SU-DHL-6 (cell line): ENCODE measurements at regions not wholly inside any gene's neighbourhood (a gene's known extent, or its start where the extent isn't known, plus 50 kb on each side); places are given as distances from the start of the nearest gene placed in this dataset.

ENCODE experiments used
- H2AFZ ChIP-seq: fragments of 200-600 bp; sonication (generic); 2 replicates; pipeline ENCODE4 v1.6.1; 2014; ENCODE audit warnings: low read depth, mild to moderate bottlenecking, moderate library complexity, mixed read lengths, antibody characterized with exemption, low read length; ENCODE audit not compliant: severe bottlenecking
- H3F3A ChIP-seq: fragments of 200-600 bp; shearing (Covaris generic); 2 replicates; pipeline ENCODE4 v1.6.0; 2016; ENCODE audit warnings: antibody characterized with exemption, mild to moderate bottlenecking; ENCODE audit not compliant: insufficient read depth
- H3K27ac ChIP-seq: fragments of 200-600 bp; sonication (generic); 2 replicates; pipeline ENCODE4 v1.5.1; 2016; ENCODE audit warnings: low read depth, mild to moderate bottlenecking, low read length, moderate library complexity, mixed read lengths
- H3K27me3 ChIP-seq: fragments of 200-600 bp; sonication (generic), shearing (Covaris generic); 2 replicates; pipeline ENCODE4 v1.6.0; 2014; ENCODE audit warnings: mild to moderate bottlenecking, low read length
- H3K36me3 ChIP-seq: fragments of 200-600 bp; sonication (generic); 2 replicates; pipeline ENCODE4 v1.6.1; 2014; ENCODE audit warnings: mild to moderate bottlenecking, low read length, mixed read lengths
- H3K4me2 ChIP-seq: fragments of 300-600, 200-600 bp; shearing (Covaris generic), sonication (generic); 2 replicates; pipeline ENCODE4 v1.6.0; 2014; ENCODE audit warnings: low read length, low read depth, mild to moderate bottlenecking; ENCODE audit not compliant: poor library complexity, severe bottlenecking
- H3K4me3 ChIP-seq: fragments of 200-600 bp; sonication (generic); 2 replicates; pipeline ENCODE4 v1.5.1; 2014; ENCODE audit warnings: antibody characterized with exemption, low read length, mild to moderate bottlenecking, mixed read lengths; ENCODE audit not compliant: insufficient read depth, poor library complexity, severe bottlenecking
- H3K79me2 ChIP-seq: fragments of 200-600 bp; sonication (generic); 2 replicates; pipeline ENCODE4 v1.6.1; 2014; ENCODE audit warnings: mild to moderate bottlenecking, low read length, moderate library complexity; ENCODE audit not compliant: insufficient read depth
- H3K9ac ChIP-seq: fragments of 200-600 bp; sonication (generic); 2 replicates; pipeline ENCODE4 v1.7.0; 2014; ENCODE audit warnings: mild to moderate bottlenecking, low read length
- H3K9me2 ChIP-seq: fragments of 200-600 bp; sonication (generic); replicated peaks from 2 replicates; pipeline ENCODE4 v1.6.1; 2014; ENCODE audit warnings: low read length; ENCODE audit not compliant: insufficient read depth
- H3K9me3 ChIP-seq: fragments of 200-600 bp; sonication (generic); 2 replicates; pipeline ENCODE4 v1.6.1; 2014; ENCODE audit warnings: low read length, mixed read lengths; ENCODE audit not compliant: insufficient read depth
- H4K20me1 ChIP-seq: fragments of 200-600 bp; sonication (generic); 2 replicates; pipeline ENCODE4 v1.6.1; 2014; ENCODE audit warnings: low read depth, mild to moderate bottlenecking, antibody characterized with exemption, low read length, moderate library complexity, mixed read lengths
- EZH2phosphoT487 ChIP-seq: fragments of 200-600 bp; sonication (generic), shearing (Covaris generic); conservative IDR thresholded peaks from 2 replicates; pipeline ENCODE4 v1.6.1; 2018; ENCODE audit warnings: mild to moderate bottlenecking, antibody characterized with exemption, low read length, moderate library complexity, mixed read lengths
- TF ChIP-seq, protein P1 (sequence below): fragments of 200-600 bp; sonication (generic); IDR thresholded peaks from one replicate; pipeline ENCODE4 v1.5.1; 2017; ENCODE audit warnings: antibody characterized with exemption, mild to moderate bottlenecking, low read length, moderate library complexity; ENCODE audit not compliant: insufficient read depth, poor library complexity, severe bottlenecking

GRCh38 chr11:13145461-13145860 is 132.1 kb upstream of the BMAL1 start:
- H3F3A ChIP-seq, result no peaks in the 10 kb centered on the region
- H3K36me3 ChIP-seq, result no peaks in the 10 kb centered on the region
- H2AFZ ChIP-seq, result no peak overlapping the region
- no peak overlapping the region for H3K9ac ChIP-seq
- no peaks in the 10 kb centered on the region for H3K27me3 ChIP-seq
- H3K9me2 ChIP-seq, result no peaks in the 10 kb centered on the region
- H3K79me2 ChIP-seq, result no peaks in the 10 kb centered on the region
- H3K27ac ChIP-seq, result no peak overlapping the region
- H3K9me3 ChIP-seq, result no peaks in the 10 kb centered on the region
- no peak overlapping the region for H3K4me3 ChIP-seq
- no peak overlapping the region for H3K4me2 ChIP-seq
- no peaks in the 10 kb centered on the region for H4K20me1 ChIP-seq
- TF ChIP-seq EZH2phosphoT487, result no peak
- TF ChIP-seq, protein P1, sequence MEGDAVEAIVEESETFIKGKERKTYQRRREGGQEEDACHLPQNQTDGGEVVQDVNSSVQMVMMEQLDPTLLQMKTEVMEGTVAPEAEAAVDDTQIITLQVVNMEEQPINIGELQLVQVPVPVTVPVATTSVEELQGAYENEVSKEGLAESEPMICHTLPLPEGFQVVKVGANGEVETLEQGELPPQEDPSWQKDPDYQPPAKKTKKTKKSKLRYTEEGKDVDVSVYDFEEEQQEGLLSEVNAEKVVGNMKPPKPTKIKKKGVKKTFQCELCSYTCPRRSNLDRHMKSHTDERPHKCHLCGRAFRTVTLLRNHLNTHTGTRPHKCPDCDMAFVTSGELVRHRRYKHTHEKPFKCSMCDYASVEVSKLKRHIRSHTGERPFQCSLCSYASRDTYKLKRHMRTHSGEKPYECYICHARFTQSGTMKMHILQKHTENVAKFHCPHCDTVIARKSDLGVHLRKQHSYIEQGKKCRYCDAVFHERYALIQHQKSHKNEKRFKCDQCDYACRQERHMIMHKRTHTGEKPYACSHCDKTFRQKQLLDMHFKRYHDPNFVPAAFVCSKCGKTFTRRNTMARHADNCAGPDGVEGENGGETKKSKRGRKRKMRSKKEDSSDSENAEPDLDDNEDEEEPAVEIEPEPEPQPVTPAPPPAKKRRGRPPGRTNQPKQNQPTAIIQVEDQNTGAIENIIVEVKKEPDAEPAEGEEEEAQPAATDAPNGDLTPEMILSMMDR, result no peak

DNA sequence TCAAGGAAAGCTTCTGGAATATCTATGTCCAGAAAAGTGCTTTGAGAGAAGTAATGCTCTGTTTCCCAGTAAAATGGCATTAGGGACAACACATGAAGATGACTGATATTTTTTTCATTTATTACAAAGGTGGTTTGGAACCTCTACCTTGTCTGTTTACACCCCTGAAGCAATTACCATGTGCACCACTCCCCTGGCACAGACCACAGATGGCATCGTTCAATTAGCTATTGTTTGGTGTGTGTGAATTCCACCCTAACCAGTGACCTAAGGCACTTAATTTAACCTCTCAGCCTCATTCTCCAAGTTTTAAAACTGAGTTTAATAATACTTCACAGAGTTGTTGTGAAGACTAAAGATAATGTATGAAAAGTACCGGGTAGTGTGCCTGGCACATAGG is 127.6 kb upstream of the BMAL1 start:
- no peak overlapping the region for H3K27ac ChIP-seq
- no peak overlapping the region for H2AFZ ChIP-seq
- H3F3A ChIP-seq, result no peaks in the 10 kb centered on the region
- no peaks in the 10 kb centered on the region for H3K27me3 ChIP-seq
- TF ChIP-seq, protein P1, result no peak
- no peak for TF ChIP-seq EZH2phosphoT487
- H3K9me3 ChIP-seq, result no peaks in the 10 kb centered on the region
- no peak overlapping the region for H3K4me3 ChIP-seq
- no peak overlapping the region for H3K4me2 ChIP-seq
- no peaks in the 10 kb centered on the region for H4K20me1 ChIP-seq
- no peaks in the 10 kb centered on the region for H3K79me2 ChIP-seq
- no peak overlapping the region for H3K9ac ChIP-seq
- H3K36me3 ChIP-seq, result no peaks in the 10 kb centered on the region
- H3K9me2 ChIP-seq, result no peaks in the 10 kb centered on the region

GRCh38 chr11:13150487-13150886 is 127.1 kb upstream of the BMAL1 start:
- H3K36me3 ChIP-seq, result no peaks in the 10 kb centered on the region
- H4K20me1 ChIP-seq, result no peaks in the 10 kb centered on the region
- no peak overlapping the region for H3K27ac ChIP-seq
- no peaks in the 10 kb centered on the region for H3F3A ChIP-seq
- no peaks in the 10 kb centered on the region for H3K9me2 ChIP-seq
- H3K27me3 ChIP-seq, result no peaks in the 10 kb centered on the region
- H3K4me3 ChIP-seq, result no peak overlapping the region
- no peak overlapping the region for H3K4me2 ChIP-seq
- H3K79me2 ChIP-seq, result no peaks in the 10 kb centered on the region
- H2AFZ ChIP-seq, result no peak overlapping the region
- no peak for TF ChIP-seq EZH2phosphoT487
- TF ChIP-seq, protein P1, result no peak
- 0 out of 2 replicates have a peak, but pooled peaks cover 3% of the 10 kb centered on the region for H3K9me3 ChIP-seq
- H3K9ac ChIP-seq, result no peak overlapping the region

DNA sequence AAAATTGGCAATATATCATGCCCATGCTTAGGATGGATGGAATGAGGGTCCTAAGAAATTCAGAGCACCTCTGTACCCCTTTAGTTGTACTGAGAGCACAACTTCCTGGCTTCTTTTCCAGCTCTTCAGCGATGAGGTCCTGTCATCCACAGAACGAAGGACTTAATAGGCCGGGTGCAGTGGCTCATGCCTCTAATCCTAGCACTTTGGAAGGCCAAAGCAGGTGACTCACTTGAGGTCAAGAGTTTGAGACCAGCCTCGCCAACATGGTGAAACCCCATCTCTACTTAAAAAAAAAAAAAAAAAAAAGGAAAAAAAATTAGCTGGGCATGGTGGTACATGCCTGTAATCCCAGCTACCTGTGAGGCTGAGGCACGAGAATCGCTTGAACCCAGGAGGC is 125.3 kb upstream of the BMAL1 start:
- H3K27ac ChIP-seq, result no peak overlapping the region
- no peaks in the 10 kb centered on the region for H3K27me3 ChIP-seq
- H3K4me3 ChIP-seq, result no peak overlapping the region
- no peak overlapping the region for H3K9ac ChIP-seq
- no peaks in the 10 kb centered on the region for H3K36me3 ChIP-seq
- no peaks in the 10 kb centered on the region for H4K20me1 ChIP-seq
- no peaks in the 10 kb centered on the region for H3K79me2 ChIP-seq
- no peak overlapping the region for H2AFZ ChIP-seq
- no peak overlapping the region for H3K4me2 ChIP-seq
- no peaks in the 10 kb centered on the region for H3K9me2 ChIP-seq
- TF ChIP-seq EZH2phosphoT487, result no peak
- TF ChIP-seq, protein P1, result no peak
- no peaks in the 10 kb centered on the region for H3F3A ChIP-seq
- 0 out of 2 replicates have a peak, but pooled peaks cover 6% of the 10 kb centered on the region for H3K9me3 ChIP-seq
